NT2/D1 (cell line): ENCODE measurements at regions not wholly inside any gene's neighbourhood (a gene's known extent, or its start where the extent isn't known, plus 50 kb on each side); places are given as distances from the start of the nearest gene placed in this dataset.

ENCODE experiments used
- YY1 ChIP-seq: IDR thresholded peaks from 2 replicates; pipeline ENCODE4 v1.6.1; 2011; ENCODE audit not compliant: insufficient read length, insufficient read depth
- ZNF274 ChIP-seq: IDR thresholded peaks from 2 replicates; pipeline ENCODE4 v1.6.1; 2011; ENCODE audit warnings: mild to moderate bottlenecking, low read depth, low read length

DNA sequence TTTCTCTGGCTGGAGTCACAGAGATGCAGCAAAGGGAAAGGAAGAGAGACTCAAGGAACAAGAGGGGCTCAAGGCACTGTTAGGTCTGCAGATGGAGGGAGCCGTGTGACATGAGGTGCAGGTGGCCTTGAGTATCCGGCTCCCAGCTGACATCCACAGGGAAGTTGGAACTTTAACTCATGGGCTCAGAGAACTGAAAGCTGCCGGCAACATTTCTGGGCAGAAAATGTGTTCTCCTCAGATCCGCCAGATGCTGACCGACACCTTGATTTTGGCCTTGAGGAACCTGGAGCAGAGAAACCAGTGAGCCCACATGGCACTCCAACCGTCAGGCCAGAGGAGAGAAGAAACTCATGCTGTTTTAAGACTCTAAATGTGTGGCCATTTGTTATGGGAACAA lies 258.1 kb upstream of the IRX2 start:
- TF ChIP-seq YY1 (no peak), ZNF274 (no peak)
